ENCODE measurements at regions not wholly inside any gene's neighbourhood (a gene's known extent, or its start where the extent isn't known, plus 50 kb on each side); places are given as distances from the start of the nearest gene placed in this dataset.

DNA sequence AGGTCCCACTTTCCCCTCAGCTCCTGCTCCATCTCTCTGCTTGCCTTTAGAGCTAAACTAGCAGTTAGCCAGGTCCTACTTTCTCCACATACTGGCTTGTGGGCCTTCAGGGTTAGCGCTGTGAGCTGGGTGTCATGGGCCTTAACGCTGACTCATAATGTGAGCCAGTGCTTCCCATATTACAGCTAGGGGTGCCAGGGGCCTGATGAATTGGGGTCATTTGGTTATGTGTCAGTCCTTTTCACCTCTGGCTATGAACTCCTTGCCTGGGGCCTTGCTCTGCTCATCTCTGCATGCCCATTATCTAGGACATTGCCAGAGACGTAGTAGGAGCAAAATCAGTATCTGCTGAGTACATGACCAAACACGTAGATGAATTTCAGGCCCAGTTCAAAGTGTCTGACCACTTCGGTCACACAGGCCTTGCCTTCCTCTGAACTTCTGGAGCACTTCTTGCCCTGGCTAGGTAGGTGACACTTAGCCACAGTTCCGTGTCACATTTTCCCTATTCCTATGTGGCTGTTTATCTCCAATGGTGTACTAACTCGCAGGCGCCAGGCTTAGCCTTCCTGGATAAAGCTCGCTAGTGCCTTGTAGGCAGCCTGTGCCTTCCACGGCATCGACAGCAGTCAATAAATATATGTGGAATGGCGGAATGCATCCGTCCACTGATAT, 103.2 kb upstream of the SIX3 start:
- TF ChIP-seq, protein P1, sequence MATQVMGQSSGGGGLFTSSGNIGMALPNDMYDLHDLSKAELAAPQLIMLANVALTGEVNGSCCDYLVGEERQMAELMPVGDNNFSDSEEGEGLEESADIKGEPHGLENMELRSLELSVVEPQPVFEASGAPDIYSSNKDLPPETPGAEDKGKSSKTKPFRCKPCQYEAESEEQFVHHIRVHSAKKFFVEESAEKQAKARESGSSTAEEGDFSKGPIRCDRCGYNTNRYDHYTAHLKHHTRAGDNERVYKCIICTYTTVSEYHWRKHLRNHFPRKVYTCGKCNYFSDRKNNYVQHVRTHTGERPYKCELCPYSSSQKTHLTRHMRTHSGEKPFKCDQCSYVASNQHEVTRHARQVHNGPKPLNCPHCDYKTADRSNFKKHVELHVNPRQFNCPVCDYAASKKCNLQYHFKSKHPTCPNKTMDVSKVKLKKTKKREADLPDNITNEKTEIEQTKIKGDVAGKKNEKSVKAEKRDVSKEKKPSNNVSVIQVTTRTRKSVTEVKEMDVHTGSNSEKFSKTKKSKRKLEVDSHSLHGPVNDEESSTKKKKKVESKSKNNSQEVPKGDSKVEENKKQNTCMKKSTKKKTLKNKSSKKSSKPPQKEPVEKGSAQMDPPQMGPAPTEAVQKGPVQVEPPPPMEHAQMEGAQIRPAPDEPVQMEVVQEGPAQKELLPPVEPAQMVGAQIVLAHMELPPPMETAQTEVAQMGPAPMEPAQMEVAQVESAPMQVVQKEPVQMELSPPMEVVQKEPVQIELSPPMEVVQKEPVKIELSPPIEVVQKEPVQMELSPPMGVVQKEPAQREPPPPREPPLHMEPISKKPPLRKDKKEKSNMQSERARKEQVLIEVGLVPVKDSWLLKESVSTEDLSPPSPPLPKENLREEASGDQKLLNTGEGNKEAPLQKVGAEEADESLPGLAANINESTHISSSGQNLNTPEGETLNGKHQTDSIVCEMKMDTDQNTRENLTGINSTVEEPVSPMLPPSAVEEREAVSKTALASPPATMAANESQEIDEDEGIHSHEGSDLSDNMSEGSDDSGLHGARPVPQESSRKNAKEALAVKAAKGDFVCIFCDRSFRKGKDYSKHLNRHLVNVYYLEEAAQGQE (IDR thresholded peaks at IDR 0.05) = no peak
- TF ChIP-seq, protein P2, sequence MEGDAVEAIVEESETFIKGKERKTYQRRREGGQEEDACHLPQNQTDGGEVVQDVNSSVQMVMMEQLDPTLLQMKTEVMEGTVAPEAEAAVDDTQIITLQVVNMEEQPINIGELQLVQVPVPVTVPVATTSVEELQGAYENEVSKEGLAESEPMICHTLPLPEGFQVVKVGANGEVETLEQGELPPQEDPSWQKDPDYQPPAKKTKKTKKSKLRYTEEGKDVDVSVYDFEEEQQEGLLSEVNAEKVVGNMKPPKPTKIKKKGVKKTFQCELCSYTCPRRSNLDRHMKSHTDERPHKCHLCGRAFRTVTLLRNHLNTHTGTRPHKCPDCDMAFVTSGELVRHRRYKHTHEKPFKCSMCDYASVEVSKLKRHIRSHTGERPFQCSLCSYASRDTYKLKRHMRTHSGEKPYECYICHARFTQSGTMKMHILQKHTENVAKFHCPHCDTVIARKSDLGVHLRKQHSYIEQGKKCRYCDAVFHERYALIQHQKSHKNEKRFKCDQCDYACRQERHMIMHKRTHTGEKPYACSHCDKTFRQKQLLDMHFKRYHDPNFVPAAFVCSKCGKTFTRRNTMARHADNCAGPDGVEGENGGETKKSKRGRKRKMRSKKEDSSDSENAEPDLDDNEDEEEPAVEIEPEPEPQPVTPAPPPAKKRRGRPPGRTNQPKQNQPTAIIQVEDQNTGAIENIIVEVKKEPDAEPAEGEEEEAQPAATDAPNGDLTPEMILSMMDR (IDR thresholded peaks at IDR 0.05; ENCODE audit: low read depth, low read length, missing input control) = no peak
- no peak for TF ChIP-seq RAD21 (IDR thresholded peaks at IDR 0.05)
- TF ChIP-seq EGR1 (IDR thresholded peaks at IDR 0.05; ENCODE audit: low read depth in 2 of 2) = no peak
- TF ChIP-seq, protein P3, sequence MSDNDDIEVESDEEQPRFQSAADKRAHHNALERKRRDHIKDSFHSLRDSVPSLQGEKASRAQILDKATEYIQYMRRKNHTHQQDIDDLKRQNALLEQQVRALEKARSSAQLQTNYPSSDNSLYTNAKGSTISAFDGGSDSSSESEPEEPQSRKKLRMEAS (IDR thresholded peaks at IDR 0.05) = no peak
- no peak for TF ChIP-seq HNF4G (IDR thresholded peaks at IDR 0.05)
- TF ChIP-seq, protein P4, sequence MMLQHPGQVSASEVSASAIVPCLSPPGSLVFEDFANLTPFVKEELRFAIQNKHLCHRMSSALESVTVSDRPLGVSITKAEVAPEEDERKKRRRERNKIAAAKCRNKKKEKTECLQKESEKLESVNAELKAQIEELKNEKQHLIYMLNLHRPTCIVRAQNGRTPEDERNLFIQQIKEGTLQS (IDR thresholded peaks at IDR 0.05) = no peak
- TF ChIP-seq FOXA2 (IDR thresholded peaks at IDR 0.05) = no peak
- TF ChIP-seq YY1 (IDR thresholded peaks at IDR 0.05) = no peak
- TF ChIP-seq RXRA (IDR thresholded peaks at IDR 0.05) = no peak
- TF ChIP-seq SP1 (IDR thresholded peaks at IDR 0.05) = no peak
